ENCODE measurements at regions not wholly inside any gene's neighbourhood (a gene's known extent, or its start where the extent isn't known, plus 50 kb on each side); places are given as distances from the start of the nearest gene placed in this dataset.

DNA sequence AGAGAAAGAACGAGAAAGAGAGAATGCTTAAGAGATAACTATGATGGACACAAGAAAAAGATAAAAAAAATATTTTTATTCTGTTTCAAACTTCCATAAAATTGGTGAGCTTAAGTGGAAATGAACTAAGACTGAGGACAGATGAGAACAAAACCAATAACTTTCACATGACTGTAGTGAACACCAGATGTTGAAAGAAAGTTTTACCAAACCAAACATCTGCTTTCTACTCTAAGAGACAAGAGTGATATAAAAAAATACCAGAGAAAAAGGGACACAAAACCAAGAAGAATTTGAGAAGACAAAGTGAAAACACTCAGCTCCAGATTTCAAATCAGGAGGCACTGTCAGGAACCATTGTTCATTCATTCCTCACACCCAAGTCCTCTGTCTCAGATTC is 147.9 kb downstream of the IMPG2 start:
- WGBS, 2 donors: 66 to 83% methylated on average over 1 of the region's 1 CpG
- Histone ChIP-seq H3K4me3 (ENCODE audit: low read depth in 1 of 2, low read length in 2 of 2) (no peak overlapping the region), H3K36me3 (ENCODE audit: control insufficient read depth in 2 of 2, insufficient read depth in 2 of 2, low read length in 1 of 2) (no peaks in the 10 kb centered on the region), H3K27ac (ENCODE audit: low read depth in 2 of 2, low read length in 1 of 2) (no peak overlapping the region), H3K9me3 (ENCODE audit: control insufficient read depth in 2 of 2, insufficient read depth in 1 of 2, low read depth in 1 of 2, low read length in 1 of 2) (no peaks in the 10 kb centered on the region), H3K27me3 (ENCODE audit: control insufficient read depth in 1 of 2, insufficient read depth in 2 of 2, low read length in 2 of 2) (no peaks in the 10 kb centered on the region), H3K4me1 (ENCODE audit: control insufficient read depth in 2 of 2, insufficient read depth in 2 of 2, low read length in 1 of 2) (no peaks in the 10 kb centered on the region)

DNA sequence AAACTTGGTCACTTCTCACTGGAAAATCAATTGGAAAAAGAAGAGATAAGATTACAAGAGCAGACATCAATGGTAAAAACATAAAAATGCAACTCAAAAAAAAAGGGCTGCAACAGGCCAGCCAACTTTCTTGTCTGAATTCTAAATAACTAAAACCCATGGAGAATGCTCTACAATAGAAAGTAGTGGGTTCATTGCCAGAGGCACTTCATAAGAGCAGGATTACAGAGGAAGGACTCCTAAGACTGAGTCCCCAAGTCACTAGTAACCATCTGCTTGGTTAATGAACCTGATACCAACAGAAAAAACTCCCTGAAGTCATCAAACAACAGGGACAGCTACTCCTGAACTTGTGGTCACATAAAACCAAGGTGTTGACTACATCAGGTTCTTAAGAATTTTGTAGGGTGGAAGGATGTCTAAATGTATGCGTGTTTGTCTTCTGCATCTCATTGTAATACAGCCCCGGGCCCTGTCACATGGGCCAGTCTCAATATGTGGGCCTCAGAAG is 148.6 kb downstream of the IMPG2 start:
- Histone ChIP-seq H3K36me3 (ENCODE audit: control insufficient read depth in 2 of 2, insufficient read depth in 2 of 2, low read length in 1 of 2) (no peaks in the 10 kb centered on the region), H3K9me3 (ENCODE audit: control insufficient read depth in 2 of 2, insufficient read depth in 1 of 2, low read depth in 1 of 2, low read length in 1 of 2) (no peaks in the 10 kb centered on the region), H3K4me3 (ENCODE audit: low read depth in 1 of 2, low read length in 2 of 2) (no peak overlapping the region), H3K27ac (ENCODE audit: low read depth in 2 of 2, low read length in 1 of 2) (no peak overlapping the region), H3K4me1 (ENCODE audit: control insufficient read depth in 2 of 2, insufficient read depth in 2 of 2, low read length in 1 of 2) (no peaks in the 10 kb centered on the region), H3K27me3 (ENCODE audit: control insufficient read depth in 1 of 2, insufficient read depth in 2 of 2, low read length in 2 of 2) (no peaks in the 10 kb centered on the region)
- 87 to 96% methylated on average over 2 of the region's 2 CpGs for WGBS, 2 donors

- no peaks in the 10 kb centered on the region for H3K9me3 ChIP-seq (ENCODE audit: control insufficient read depth in 2 of 2, insufficient read depth in 1 of 2, low read depth in 1 of 2, low read length in 1 of 2)
- no peak overlapping the region for H3K4me3 ChIP-seq (ENCODE audit: low read depth in 1 of 2, low read length in 2 of 2)
- H3K27me3 ChIP-seq (ENCODE audit: control insufficient read depth in 1 of 2, insufficient read depth in 2 of 2, low read length in 2 of 2): no peaks in the 10 kb centered on the region
- H3K4me1 ChIP-seq (ENCODE audit: control insufficient read depth in 2 of 2, insufficient read depth in 2 of 2, low read length in 1 of 2): no peaks in the 10 kb centered on the region
- 78 to 81% methylated on average over 5 of the region's 5 CpGs for WGBS, 2 donors
- H3K27ac ChIP-seq (ENCODE audit: low read depth in 2 of 2, low read length in 1 of 2): no peak overlapping the region
- H3K36me3 ChIP-seq (ENCODE audit: control insufficient read depth in 2 of 2, insufficient read depth in 2 of 2, low read length in 1 of 2): no peaks in the 10 kb centered on the region
Observed at GRCh38 chr3:101170806-101171558, 149.4 kb downstream of the IMPG2 start.

DNA sequence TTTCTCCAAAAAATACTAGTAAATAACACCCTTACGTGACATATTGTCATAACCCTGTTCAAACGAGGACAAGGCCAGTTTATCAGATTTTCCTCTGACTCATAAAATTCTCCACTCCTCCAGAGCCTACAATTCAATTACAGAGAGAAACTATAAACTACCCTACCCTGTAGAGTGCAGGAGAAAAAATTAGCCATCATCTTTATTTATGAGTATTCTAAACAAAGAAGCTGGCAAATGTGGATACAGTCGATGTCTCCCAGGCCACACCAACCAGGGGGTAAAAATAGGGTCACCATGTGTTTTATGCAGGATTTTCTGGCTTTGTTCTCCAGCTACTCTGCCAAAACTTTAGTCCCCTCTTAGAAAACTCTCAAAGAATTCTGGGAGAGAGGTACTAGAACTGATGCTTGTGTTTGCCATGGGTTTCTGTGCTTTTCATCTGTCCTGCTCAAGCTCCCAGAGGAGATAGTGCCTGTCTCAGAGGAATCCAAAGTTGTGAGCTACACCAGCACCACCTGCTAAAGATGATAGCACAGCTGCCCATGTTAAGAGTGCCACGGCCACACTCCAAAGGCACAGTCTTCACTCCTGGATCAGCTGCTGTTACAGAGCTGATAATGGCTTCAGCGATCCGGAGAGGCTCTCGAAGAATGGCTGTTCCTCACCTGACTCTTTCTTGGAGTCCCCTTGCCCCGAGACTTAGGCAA is 150.2 kb downstream of the IMPG2 start:
- no peak overlapping the region for H3K4me3 ChIP-seq (ENCODE audit: low read depth in 1 of 2, low read length in 2 of 2)
- H3K27ac ChIP-seq (ENCODE audit: low read depth in 2 of 2, low read length in 1 of 2): no peak overlapping the region
- WGBS, 2 donors: 65 to 72% methylated on average over 8 of the region's 8 CpGs
- H3K27me3 ChIP-seq (ENCODE audit: control insufficient read depth in 1 of 2, insufficient read depth in 2 of 2, low read length in 2 of 2): no peaks in the 10 kb centered on the region
- H3K4me1 ChIP-seq (ENCODE audit: control insufficient read depth in 2 of 2, insufficient read depth in 2 of 2, low read length in 1 of 2): no peaks in the 10 kb centered on the region
- no peaks in the 10 kb centered on the region for H3K36me3 ChIP-seq (ENCODE audit: control insufficient read depth in 2 of 2, insufficient read depth in 2 of 2, low read length in 1 of 2)
- no peaks in the 10 kb centered on the region for H3K9me3 ChIP-seq (ENCODE audit: control insufficient read depth in 2 of 2, insufficient read depth in 1 of 2, low read depth in 1 of 2, low read length in 1 of 2)

DNA sequence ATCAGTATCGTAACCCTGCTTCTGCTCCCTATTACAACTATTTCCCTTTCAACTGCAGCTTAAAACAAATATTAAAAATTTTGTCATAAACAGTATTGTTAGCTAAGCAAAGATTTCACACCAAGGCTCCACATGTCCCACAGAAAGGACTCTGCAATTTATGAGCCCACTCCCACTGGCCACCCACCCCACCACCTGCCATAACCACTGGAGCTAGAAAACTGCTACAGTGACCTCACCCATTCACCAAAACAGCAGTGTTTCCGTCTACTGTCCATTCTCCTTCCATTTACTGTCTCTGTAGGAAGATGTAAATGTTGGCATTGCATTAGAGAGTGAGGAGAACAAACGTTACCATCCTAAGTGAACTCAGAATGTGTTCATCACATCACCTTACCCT is 150.9 kb downstream of the IMPG2 start:
- H3K27ac ChIP-seq (ENCODE audit: low read depth in 2 of 2, low read length in 1 of 2): no peak overlapping the region
- H3K27me3 ChIP-seq (ENCODE audit: control insufficient read depth in 1 of 2, insufficient read depth in 2 of 2, low read length in 2 of 2): no peaks in the 10 kb centered on the region
- no peaks in the 10 kb centered on the region for H3K9me3 ChIP-seq (ENCODE audit: control insufficient read depth in 2 of 2, insufficient read depth in 1 of 2, low read depth in 1 of 2, low read length in 1 of 2)
- no peak overlapping the region for H3K4me3 ChIP-seq (ENCODE audit: low read depth in 1 of 2, low read length in 2 of 2)
- no peaks in the 10 kb centered on the region for H3K36me3 ChIP-seq (ENCODE audit: control insufficient read depth in 2 of 2, insufficient read depth in 2 of 2, low read length in 1 of 2)
- H3K4me1 ChIP-seq (ENCODE audit: control insufficient read depth in 2 of 2, insufficient read depth in 2 of 2, low read length in 1 of 2): no peaks in the 10 kb centered on the region
- 69 to 72% methylated on average over 3 of the region's 3 CpGs for WGBS, 2 donors

GRCh38 chr3:101167376-101167775 is 153.0 kb downstream of the IMPG2 start:
- H3K9me3 ChIP-seq (ENCODE audit: control insufficient read depth in 2 of 2, insufficient read depth in 1 of 2, low read depth in 1 of 2, low read length in 1 of 2): no peaks in the 10 kb centered on the region
- H3K27ac ChIP-seq (ENCODE audit: low read depth in 2 of 2, low read length in 1 of 2): no peak overlapping the region
- no peaks in the 10 kb centered on the region for H3K4me1 ChIP-seq (ENCODE audit: control insufficient read depth in 2 of 2, insufficient read depth in 2 of 2, low read length in 1 of 2)
- 88 to 90% methylated on average over 2 of the region's 2 CpGs for WGBS, 2 donors
- H3K36me3 ChIP-seq (ENCODE audit: control insufficient read depth in 2 of 2, insufficient read depth in 2 of 2, low read length in 1 of 2): no peaks in the 10 kb centered on the region
- H3K27me3 ChIP-seq (ENCODE audit: control insufficient read depth in 1 of 2, insufficient read depth in 2 of 2, low read length in 2 of 2): no peaks in the 10 kb centered on the region
- no peak overlapping the region for H3K4me3 ChIP-seq (ENCODE audit: low read depth in 1 of 2, low read length in 2 of 2)

DNA sequence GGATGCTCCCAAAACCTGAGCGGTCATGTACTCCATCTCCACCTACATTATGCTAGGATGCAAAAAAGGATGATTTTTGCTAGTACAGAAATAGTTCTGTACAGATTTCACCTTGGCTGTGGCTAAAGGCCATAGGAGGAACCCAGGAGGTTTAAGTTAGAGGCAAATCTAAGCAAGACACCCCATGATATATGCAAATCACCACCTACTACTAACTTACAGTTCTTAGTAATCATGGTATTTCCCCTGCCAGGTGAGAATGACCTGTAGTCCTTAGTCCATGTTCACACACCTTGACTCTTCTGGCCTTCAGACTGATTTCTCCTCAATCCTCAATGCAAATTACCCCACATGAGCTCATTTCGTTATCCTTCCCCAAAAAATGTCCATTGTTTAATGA is 154.2 kb downstream of the IMPG2 start:
- H3K4me1 ChIP-seq (ENCODE audit: control insufficient read depth in 2 of 2, insufficient read depth in 2 of 2, low read length in 1 of 2): no peaks in the 10 kb centered on the region
- H3K27ac ChIP-seq (ENCODE audit: low read depth in 2 of 2, low read length in 1 of 2): no peak overlapping the region
- no peak overlapping the region for H3K4me3 ChIP-seq (ENCODE audit: low read depth in 1 of 2, low read length in 2 of 2)
- 86 to 88% methylated on average over 2 of the region's 2 CpGs for WGBS, 2 donors
- no peaks in the 10 kb centered on the region for H3K36me3 ChIP-seq (ENCODE audit: control insufficient read depth in 2 of 2, insufficient read depth in 2 of 2, low read length in 1 of 2)
- H3K9me3 ChIP-seq (ENCODE audit: control insufficient read depth in 2 of 2, insufficient read depth in 1 of 2, low read depth in 1 of 2, low read length in 1 of 2): no peaks in the 10 kb centered on the region
- H3K27me3 ChIP-seq (ENCODE audit: control insufficient read depth in 1 of 2, insufficient read depth in 2 of 2, low read length in 2 of 2): no peaks in the 10 kb centered on the region

DNA sequence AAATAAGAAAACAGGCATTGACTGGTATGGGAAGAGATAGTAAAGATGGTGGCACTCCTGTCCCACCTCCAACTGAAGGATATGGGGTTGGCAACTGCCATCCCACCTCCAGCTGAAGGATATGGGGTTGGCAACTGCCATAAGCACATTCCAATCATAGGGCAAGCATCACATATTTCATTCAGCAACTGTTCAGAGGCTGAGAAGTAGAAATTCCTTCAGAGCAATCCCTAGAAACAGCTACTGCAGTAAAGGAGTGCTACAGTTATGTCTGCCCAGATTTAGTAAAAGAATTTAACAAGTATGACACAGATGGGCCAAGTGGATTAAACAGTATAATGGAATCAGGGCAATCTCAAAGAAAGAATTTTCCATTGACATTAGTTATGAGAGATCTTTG is 156.8 kb downstream of the IMPG2 start:
- Histone ChIP-seq H3K4me3 (ENCODE audit: low read depth in 1 of 2, low read length in 2 of 2) (no peak overlapping the region), H3K4me1 (ENCODE audit: control insufficient read depth in 2 of 2, insufficient read depth in 2 of 2, low read length in 1 of 2) (no peaks in the 10 kb centered on the region), H3K36me3 (ENCODE audit: control insufficient read depth in 2 of 2, insufficient read depth in 2 of 2, low read length in 1 of 2) (no peaks in the 10 kb centered on the region), H3K27me3 (ENCODE audit: control insufficient read depth in 1 of 2, insufficient read depth in 2 of 2, low read length in 2 of 2) (no peaks in the 10 kb centered on the region), H3K9me3 (ENCODE audit: control insufficient read depth in 2 of 2, insufficient read depth in 1 of 2, low read depth in 1 of 2, low read length in 1 of 2) (no peaks in the 10 kb centered on the region), H3K27ac (ENCODE audit: low read depth in 2 of 2, low read length in 1 of 2) (no peak overlapping the region)

DNA sequence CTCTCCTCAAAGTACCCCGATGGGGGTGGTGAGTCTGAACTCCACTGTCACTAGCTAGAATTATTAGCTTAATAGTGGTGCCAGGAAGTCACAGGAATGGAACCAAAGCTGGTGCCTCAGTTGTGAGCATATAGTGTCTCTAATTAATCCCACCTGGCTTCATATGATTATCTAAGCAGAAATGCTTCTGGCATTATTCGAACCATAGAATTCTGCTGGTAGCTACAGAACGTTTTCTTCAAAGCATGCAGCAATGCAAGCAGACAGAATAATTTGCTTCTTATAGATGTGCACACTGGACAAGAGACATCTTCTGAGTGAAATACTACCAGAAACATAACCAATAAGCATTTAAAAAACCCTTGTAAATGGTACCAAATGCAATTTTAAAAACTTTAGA is 160.9 kb downstream of the IMPG2 start:
- Histone ChIP-seq H3K36me3 (ENCODE audit: control insufficient read depth in 2 of 2, insufficient read depth in 2 of 2, low read length in 1 of 2) (no peaks in the 10 kb centered on the region), H3K27me3 (ENCODE audit: control insufficient read depth in 1 of 2, insufficient read depth in 2 of 2, low read length in 2 of 2) (no peaks in the 10 kb centered on the region), H3K4me1 (ENCODE audit: control insufficient read depth in 2 of 2, insufficient read depth in 2 of 2, low read length in 1 of 2) (no peaks in the 10 kb centered on the region), H3K27ac (ENCODE audit: low read depth in 2 of 2, low read length in 1 of 2) (no peak overlapping the region), H3K9me3 (ENCODE audit: control insufficient read depth in 2 of 2, insufficient read depth in 1 of 2, low read depth in 1 of 2, low read length in 1 of 2) (no peaks in the 10 kb centered on the region), H3K4me3 (ENCODE audit: low read depth in 1 of 2, low read length in 2 of 2) (no peak overlapping the region)
- WGBS, 2 donors: 80 to 87% methylated on average over 3 of the region's 3 CpGs

GRCh38 chr3:101158374-101158773 is 162.0 kb downstream of the IMPG2 start:
- Histone ChIP-seq H3K4me3 (ENCODE audit: low read depth in 1 of 2, low read length in 2 of 2) (no peak overlapping the region), H3K4me1 (ENCODE audit: control insufficient read depth in 2 of 2, insufficient read depth in 2 of 2, low read length in 1 of 2) (no peaks in the 10 kb centered on the region), H3K36me3 (ENCODE audit: control insufficient read depth in 2 of 2, insufficient read depth in 2 of 2, low read length in 1 of 2) (no peaks in the 10 kb centered on the region), H3K27me3 (ENCODE audit: control insufficient read depth in 1 of 2, insufficient read depth in 2 of 2, low read length in 2 of 2) (no peaks in the 10 kb centered on the region), H3K9me3 (ENCODE audit: control insufficient read depth in 2 of 2, insufficient read depth in 1 of 2, low read depth in 1 of 2, low read length in 1 of 2) (no peaks in the 10 kb centered on the region), H3K27ac (ENCODE audit: low read depth in 2 of 2, low read length in 1 of 2) (no peak overlapping the region)
- WGBS, 2 donors: 0 to 17% methylated on average over 1 of the region's 1 CpG

All from esophagus (tissue), 2 donors.